H1 (cell line): ENCODE measurements at regions not wholly inside any gene's neighbourhood (a gene's known extent, or its start where the extent isn't known, plus 50 kb on each side); places are given as distances from the start of the nearest gene placed in this dataset.

Experiments used
- CTCF ChIA-PET: fragments of 300-600 bp; sonication (Branson Sonifier 250); formaldehyde crosslinking; loops from one replicate; lab custom pipeline; 2021; ENCODE audit not compliant: partially characterized antibody; lab: Charles Lee
- POLR2A ChIA-PET: fragments of 300-600 bp; sonication (Branson Sonifier 250); formaldehyde crosslinking; loops from one replicate; lab custom pipeline; 2021; ENCODE audit warnings: inconsistent platforms; ENCODE audit not compliant: partially characterized antibody; lab: Charles Lee
- DNase-seq, 2 experiments: peaks; one replicate each; pipeline versions ENCODE4 v3.0.0 to v3.0.0-alpha.2; 2010 to 2022; ENCODE audit warnings: low spot score in 2 of 2, low read depth in 1 of 2, mixed read lengths in 1 of 2
- FAIRE-seq: peaks from 2 replicates; lab custom pipeline; 2011; peaks lifted over from hg19 to GRCh38; lab: Jason Lieb, UNC
- H2AFZ ChIP-seq: 2 replicates; pipeline ENCODE4 v1.8.1; 2012; ENCODE audit warnings: low read length, inconsistent platforms
- H2AK5ac ChIP-seq: 2 replicates; pipeline ENCODE4 v1.6.1; 2013; ENCODE audit warnings: low read depth, low read length
- H2BK120ac ChIP-seq: replicated peaks from 2 replicates; pipeline ENCODE3; 2013; ENCODE audit warnings: low read depth, low read length, inconsistent platforms
- H2BK12ac ChIP-seq: 2 replicates; pipeline ENCODE4 v1.6.1; 2013; ENCODE audit warnings: low read depth, low read length
- H2BK15ac ChIP-seq: 2 replicates; pipeline ENCODE4 v1.6.1; 2013; ENCODE audit warnings: low read length
- H2BK20ac ChIP-seq: 2 replicates; pipeline ENCODE4 v1.6.1; 2013; ENCODE audit warnings: low read length
- H2BK5ac ChIP-seq: 2 replicates; pipeline ENCODE4 v1.6.1; 2013; ENCODE audit warnings: low read depth, low read length
- H3K14ac ChIP-seq: 2 replicates; pipeline ENCODE4 v1.6.1; 2013; ENCODE audit warnings: inconsistent platforms; ENCODE audit not compliant: insufficient read length
- H3K18ac ChIP-seq: 2 replicates; pipeline ENCODE4 v1.6.1; 2013; ENCODE audit warnings: low read length; ENCODE audit errors: extremely low read depth
- H3K23ac ChIP-seq: 2 replicates; pipeline ENCODE4 v1.6.1; 2013; ENCODE audit warnings: inconsistent platforms; ENCODE audit not compliant: insufficient read length
- H3K23me2 ChIP-seq: 2 replicates; pipeline ENCODE4 v1.6.1; 2013; ENCODE audit warnings: low read depth, low read length
- H3K27ac ChIP-seq: 2 replicates; pipeline ENCODE4 v1.6.1; 2011; ENCODE audit warnings: low read depth, low read length, inconsistent platforms
- H3K27me3 ChIP-seq, 4 experiments: replicated peaks in 1 of 4; 1 replicate in 1 of 4; 2 replicates in 3 of 4; pipeline versions ENCODE4 v1.6.1 to v1.8.1; 2011 to 2013; ENCODE audit warnings: low read length in 3 of 4, mild to moderate bottlenecking in 3 of 4, inconsistent platforms in 2 of 4, mixed read lengths in 2 of 4, moderate library complexity in 1 of 4; ENCODE audit not compliant: control insufficient read depth in 3 of 4, insufficient read depth in 3 of 4; ENCODE audit errors: extremely low read depth in 1 of 4
- H3K36me3 ChIP-seq, 4 experiments: 2 replicates each; pipeline versions ENCODE4 v1.6.1 to v1.8.1; 2011 to 2013; ENCODE audit warnings: mild to moderate bottlenecking in 4 of 4, low read length in 3 of 4, moderate library complexity in 2 of 4, control low read depth in 1 of 4, inconsistent platforms in 1 of 4; ENCODE audit not compliant: insufficient read depth in 4 of 4, control insufficient read depth in 2 of 4
- H3K4ac ChIP-seq: replicated peaks from 2 replicates; pipeline ENCODE3; 2013; ENCODE audit warnings: low read length, low read depth, mixed read lengths, inconsistent platforms; ENCODE audit not compliant: insufficient read length
- H3K4me1 ChIP-seq, 4 experiments: replicated peaks in 1 of 4; 1 replicate in 1 of 4; 2 replicates in 3 of 4; pipeline versions ENCODE4 v1.6.1 to v1.8.1; 2011 to 2013; ENCODE audit warnings: low read length in 3 of 4, inconsistent platforms in 2 of 4, mixed read lengths in 1 of 4; ENCODE audit not compliant: insufficient read depth in 4 of 4, control insufficient read depth in 3 of 4
- H3K4me2 ChIP-seq, 2 experiments: 2 replicates each; pipeline versions ENCODE4 v1.6.1 to v1.8.1; 2011 to 2013; ENCODE audit warnings: low read depth in 2 of 2, low read length in 2 of 2, control low read depth in 1 of 2, inconsistent platforms in 1 of 2, mild to moderate bottlenecking in 1 of 2; ENCODE audit not compliant: insufficient read depth in 1 of 2
- H3K4me3 ChIP-seq, 4 experiments: fragments of 200-600, 300-600 bp in 1 of 4; sonication (generic), shearing (Covaris generic), sonication (Bioruptor Twin) in 1 of 4; 2 replicates each; pipeline versions ENCODE4 v1.5.1 to v1.8.1; 2011 to 2016; ENCODE audit warnings: low read length in 4 of 4, low read depth in 3 of 4, control low read depth in 2 of 4, inconsistent platforms in 2 of 4, mild to moderate bottlenecking in 2 of 4, mixed read lengths in 1 of 4, moderate library complexity in 1 of 4; ENCODE audit not compliant: insufficient read depth in 2 of 4; ENCODE audit errors: extremely low read depth in 1 of 4
- H3K56ac ChIP-seq: replicated peaks from 2 replicates; pipeline ENCODE3; 2013; ENCODE audit warnings: low read depth, mild to moderate bottlenecking, mixed read lengths, low read length, inconsistent platforms; ENCODE audit not compliant: insufficient read length
- H3K79me1 ChIP-seq: 2 replicates; pipeline ENCODE4 v1.6.1; 2013; ENCODE audit warnings: low read depth, low read length, control low read depth
- H3K79me2 ChIP-seq, 2 experiments: 2 replicates each; pipeline versions ENCODE4 v1.6.1 to v1.8.1; 2012 to 2013; ENCODE audit warnings: low read length in 2 of 2, mild to moderate bottlenecking in 2 of 2, inconsistent platforms in 1 of 2; ENCODE audit not compliant: insufficient read depth in 2 of 2, control insufficient read depth in 1 of 2
- H3K9ac ChIP-seq, 4 experiments: replicated peaks in 1 of 4; 1 replicate in 1 of 4; 2 replicates in 3 of 4; pipeline versions ENCODE4 v1.6.1 to v1.8.1; 2011 to 2013; ENCODE audit warnings: low read depth in 3 of 4, low read length in 3 of 4, control low read depth in 2 of 4, mild to moderate bottlenecking in 2 of 4, moderate library complexity in 2 of 4, inconsistent platforms in 1 of 4; ENCODE audit errors: extremely low read depth in 1 of 4
- H3K9me3 ChIP-seq, 2 experiments: 2 replicates each; pipeline versions ENCODE4 v1.6.1 to v1.8.1; 2012 to 2013; ENCODE audit warnings: mild to moderate bottlenecking in 2 of 2, moderate library complexity in 2 of 2, control low read depth in 1 of 2, inconsistent platforms in 1 of 2, low read depth in 1 of 2, low read length in 1 of 2, mixed read lengths in 1 of 2; ENCODE audit not compliant: insufficient read depth in 2 of 2
- H4K20me1 ChIP-seq, 2 experiments: replicated peaks in 1 of 2; 2 replicates each; pipeline versions ENCODE3 to v1.8.1; 2011 to 2013; ENCODE audit warnings: inconsistent platforms in 2 of 2, low read length in 2 of 2, mild to moderate bottlenecking in 1 of 2; ENCODE audit not compliant: insufficient read depth in 2 of 2, control insufficient read depth in 1 of 2
- H4K5ac ChIP-seq: 2 replicates; pipeline ENCODE4 v1.6.1; 2013; ENCODE audit warnings: low read length, low read depth, mixed read lengths, inconsistent platforms; ENCODE audit not compliant: insufficient read length
- H4K8ac ChIP-seq: 2 replicates; pipeline ENCODE4 v1.8.0; 2013; ENCODE audit warnings: mild to moderate bottlenecking, moderate library complexity, low read length, inconsistent platforms; ENCODE audit not compliant: insufficient read depth; ENCODE audit errors: extremely low read depth
- H4K91ac ChIP-seq: replicated peaks from 2 replicates; pipeline ENCODE3; 2013; ENCODE audit warnings: low read length, mixed read lengths, inconsistent platforms; ENCODE audit not compliant: insufficient read length
- ATF3 ChIP-seq: IDR thresholded peaks from 2 replicates; pipeline ENCODE4 v1.6.1; 2011; ENCODE audit warnings: low read depth, mild to moderate bottlenecking, low read length; ENCODE audit not compliant: insufficient read depth
- CBX5 ChIP-seq: fragments of 300-800, 300-1000 bp; sonication (generic); IDR thresholded peaks from 2 replicates; pipeline ENCODE4 v1.7.1; 2016; ENCODE audit warnings: antibody characterized with exemption, low read length, low read depth
- CHD2 ChIP-seq: IDR thresholded peaks from 2 replicates; pipeline ENCODE4 v1.6.1; 2012; ENCODE audit warnings: low read length, improper control_type of control experiment
- CTBP2 ChIP-seq: IDR thresholded peaks from 2 replicates; pipeline ENCODE4 v1.7.0; 2011; ENCODE audit warnings: borderline replicate concordance, mild to moderate bottlenecking, moderate library complexity, mixed read lengths, low read length; ENCODE audit not compliant: insufficient read depth, insufficient read length
- CTCF ChIP-seq, 3 experiments: IDR thresholded peaks; 1 replicate in 2 of 3; 2 replicates in 1 of 3; pipeline versions ENCODE4 v1.5.1 to v1.6.1; 2011; ENCODE audit warnings: low read length in 3 of 3, mild to moderate bottlenecking in 3 of 3, inconsistent platforms in 2 of 3, low read depth in 1 of 3, moderate library complexity in 1 of 3; ENCODE audit not compliant: insufficient read depth in 1 of 3; ENCODE audit errors: control extremely low read depth in 1 of 3
- JUND ChIP-seq: IDR thresholded peaks from 2 replicates; pipeline ENCODE4 v1.6.1; 2011; ENCODE audit warnings: mild to moderate bottlenecking, improper control_type of control experiment, low read length
- MAFK ChIP-seq: IDR thresholded peaks from 2 replicates; pipeline ENCODE4 v1.6.1; 2012; ENCODE audit warnings: low read depth, mild to moderate bottlenecking, improper control_type of control experiment, low read length
- RAD21 ChIP-seq, 2 experiments: IDR thresholded peaks in 1 of 2; conservative IDR thresholded peaks in 1 of 2; 2 replicates each; pipeline ENCODE4 v1.6.1; 2011; ENCODE audit warnings: low read depth in 2 of 2, low read length in 2 of 2, improper control_type of control experiment in 1 of 2, inconsistent platforms in 1 of 2, mild to moderate bottlenecking in 1 of 2, moderate library complexity in 1 of 2
- TBP ChIP-seq: IDR thresholded peaks from 2 replicates; pipeline ENCODE4 v1.6.1; 2011; ENCODE audit warnings: low read depth, low read length, improper control_type of control experiment
- WGBS, 2 experiments: shearing (Covaris generic) in 1 of 2; methylation state at CpG; one replicate each; pipeline versions ENCODE4 v1.1.6 to v1.1.7; 2013 to 2015; ENCODE audit warnings: low lambda C conversion rate in 2 of 2, mixed read lengths in 2 of 2, inconsistent platforms in 1 of 2, low coverage in 1 of 2, missing lambda C conversion rate in 1 of 2; ENCODE audit not compliant: insufficient replicate concordance in 2 of 2, insufficient coverage in 1 of 2, insufficient read length in 1 of 2; ENCODE audit errors: extremely low coverage in 1 of 2, missing lambda C conversion rate in 1 of 2; 5-methylcytosine and 5-hydroxymethylcytosine counted together

- no peak overlapping the region for H3K4ac ChIP-seq
- H3K23ac ChIP-seq, result no peak overlapping the region
- no peak overlapping the region for H3K56ac ChIP-seq
- no peak overlapping the region for H3K27ac ChIP-seq
- H4K8ac ChIP-seq, result no peak overlapping the region
- no peaks in the 10 kb centered on the region for H3K79me1 ChIP-seq
- no peak overlapping the region for H3K4me3 ChIP-seq
- no peak overlapping the region for H2BK5ac ChIP-seq
- no peaks in the 10 kb centered on the region for H3K23me2 ChIP-seq
- H3K27me3 ChIP-seq, result no peaks in the 10 kb centered on the region
- H3K36me3 ChIP-seq, result no peaks in the 10 kb centered on the region
- FAIRE-seq (no peak), DNase-seq (no peak)
- ChIA-PET CTCF (no interaction called here), POLR2A (no interaction called here)
- H2BK12ac ChIP-seq, result no peak overlapping the region
- H3K79me2 ChIP-seq, result no peaks in the 10 kb centered on the region
- no peaks in the 10 kb centered on the region; a peak in 1 of 7 replicates for H3K4me1 ChIP-seq
- no peak overlapping the region for H3K14ac ChIP-seq
- 96% methylated on average over 3 of the region's 3 CpGs; no CpG with 5 or more reads in 1 of the 2 experiments for WGBS, 2 experiments
- H3K18ac ChIP-seq, result no peak overlapping the region
- H2BK15ac ChIP-seq, result no peak overlapping the region
- no peak overlapping the region for H3K9ac ChIP-seq
- TF ChIP-seq ATF3 (no peak), RAD21 (IDR thresholded peaks at IDR 0.05 in 1 of 2, conservative IDR thresholded peaks at IDR 0.05 in 1 of 2; ENCODE audit: low read depth in 2 of 2, low read length in 2 of 2) (no peak), CTCF (IDR thresholded peaks at IDR 0.05; ENCODE audit: control extremely low read depth in 1 of 3, insufficient read depth in 1 of 3, low read depth in 1 of 3, low read length in 3 of 3) (no peak), CBX5 (no peak), JUND (no peak), TBP (no peak), CTBP2 (no peak), MAFK (no peak), CHD2 (no peak)
- no peak overlapping the region for H2BK20ac ChIP-seq
- H4K91ac ChIP-seq, result no peak overlapping the region
- no peak overlapping the region for H2AK5ac ChIP-seq
- no peak overlapping the region for H2AFZ ChIP-seq
- no peak overlapping the region for H3K4me2 ChIP-seq
- no peak overlapping the region for H4K5ac ChIP-seq
- H4K20me1 ChIP-seq, result no peaks in the 10 kb centered on the region
- H2BK120ac ChIP-seq, result no peak overlapping the region
- H3K9me3 ChIP-seq, result no peaks in the 10 kb centered on the region
Measured at GRCh38 chr2:4518596-4518995, 815.2 kb downstream of the DCDC2C start.
